Mucosa of descending colon (tissue), 3 donors: ENCODE measurements at regions not wholly inside any gene's neighbourhood (a gene's known extent, or its start where the extent isn't known, plus 50 kb on each side); places are given as distances from the start of the nearest gene placed in this dataset.

Source experiments
- ATAC-seq: fragments of 200-7000 bp; cut with Tn5 transposase; one replicate; pipeline ENCODE4 v1.9.1; 2020; ENCODE audit warnings: mild to moderate bottlenecking, moderate library complexity
- DNase-seq, 3 donors: peaks; one replicate each; pipeline ENCODE4 v3.0.0-alpha.2; 2020
- H3K36me3 ChIP-seq: fragments of 200-600 bp; one replicate; pipeline ENCODE4 v1.8.0; 2021; ENCODE audit warnings: low read depth, mild to moderate bottlenecking
- H3K4me1 ChIP-seq: fragments of 200-600 bp; one replicate; pipeline ENCODE4 v1.8.0; 2021; ENCODE audit warnings: low read depth, mild to moderate bottlenecking
- H3K4me3 ChIP-seq: fragments of 200-600 bp; one replicate; pipeline ENCODE4 v1.8.0; 2021; ENCODE audit warnings: mild to moderate bottlenecking
- H3K9me3 ChIP-seq: fragments of 200-600 bp; one replicate; pipeline ENCODE4 v1.8.0; 2021; ENCODE audit warnings: mild to moderate bottlenecking
- CTCF ChIP-seq: fragments of 200-600 bp; IDR thresholded peaks from one replicate; pipeline ENCODE4 v1.8.0; 2022; ENCODE audit warnings: antibody characterized with exemption, mild to moderate bottlenecking
- intact Hi-C, 2 donors: fragments of 100-400 bp; cut with DNase I in 1 of 2; cut with micrococcal nuclease in 1 of 2; formaldehyde crosslinking; loops; one replicate each; pipeline versions ENCODE4 v1.11.0 to v1.11.1; 2022; cut with DNase I, micrococcal nuclease
- donor health status: DM: no; HTN: no; CAD: no; lungs with moderate emphysema.
- donor health status: DM: no; HTN: no; CAD: no.
- donor health status: DM: no; HTN: yes; CAD: no.

GRCh38 chr2:34045101-34045655, 446.1 kb upstream of the FAM98A start:
- no peaks in the 10 kb centered on the region for H3K36me3 ChIP-seq
- no peak for TF ChIP-seq CTCF
- H3K4me3 ChIP-seq: no peak overlapping the region
- DNase-seq: no peak
- no peaks in the 10 kb centered on the region for H3K9me3 ChIP-seq
- H3K4me1 ChIP-seq: no peaks in the 10 kb centered on the region
- no peak for ATAC-seq
- intact Hi-C loops: no loop called here

GRCh38 chr2:34037886-34038285, 438.8 kb upstream of the FAM98A start:
- Histone ChIP-seq H3K36me3 (no peaks in the 10 kb centered on the region), H3K9me3 (no peaks in the 10 kb centered on the region), H3K4me3 (no peak overlapping the region), H3K4me1 (no peaks in the 10 kb centered on the region)
- TF ChIP-seq CTCF: no peak
- intact Hi-C loops: no loop called here
- ATAC-seq (no peak), DNase-seq (no peak)

GRCh38 chr2:34037157-34037556, 438.1 kb upstream of the FAM98A start:
- Histone ChIP-seq H3K4me1 (no peaks in the 10 kb centered on the region), H3K36me3 (no peaks in the 10 kb centered on the region), H3K4me3 (no peak overlapping the region), H3K9me3 (no peaks in the 10 kb centered on the region)
- DNase-seq (no peak), ATAC-seq (no peak)
- intact Hi-C loops: no loop called here
- no peak for TF ChIP-seq CTCF

DNA sequence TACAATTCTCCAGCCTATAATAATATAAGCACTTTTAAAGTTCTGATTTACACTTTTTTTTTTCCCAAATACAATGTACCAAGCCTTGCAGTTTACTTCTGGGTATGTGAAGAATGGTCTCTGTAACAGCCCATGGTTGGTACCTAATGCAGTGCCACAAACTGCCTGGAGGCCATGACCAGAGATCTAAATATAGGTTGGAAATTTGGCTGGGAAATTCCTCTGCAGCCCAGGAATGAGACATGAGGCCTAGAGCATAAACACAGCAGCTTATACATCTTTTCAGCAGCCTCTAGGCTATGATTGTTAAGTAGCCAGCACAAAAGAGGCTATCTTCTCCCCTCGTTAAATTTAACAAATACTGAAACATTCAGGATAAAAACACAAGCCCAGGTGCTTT, 432.0 kb upstream of the FAM98A start:
- Histone ChIP-seq H3K36me3 (no peaks in the 10 kb centered on the region), H3K9me3 (no peaks in the 10 kb centered on the region), H3K4me1 (no peaks in the 10 kb centered on the region), H3K4me3 (no peak overlapping the region)
- ATAC-seq (no peak), DNase-seq (no peak)
- intact Hi-C loops: no loop called here
- TF ChIP-seq CTCF: no peak

DNA sequence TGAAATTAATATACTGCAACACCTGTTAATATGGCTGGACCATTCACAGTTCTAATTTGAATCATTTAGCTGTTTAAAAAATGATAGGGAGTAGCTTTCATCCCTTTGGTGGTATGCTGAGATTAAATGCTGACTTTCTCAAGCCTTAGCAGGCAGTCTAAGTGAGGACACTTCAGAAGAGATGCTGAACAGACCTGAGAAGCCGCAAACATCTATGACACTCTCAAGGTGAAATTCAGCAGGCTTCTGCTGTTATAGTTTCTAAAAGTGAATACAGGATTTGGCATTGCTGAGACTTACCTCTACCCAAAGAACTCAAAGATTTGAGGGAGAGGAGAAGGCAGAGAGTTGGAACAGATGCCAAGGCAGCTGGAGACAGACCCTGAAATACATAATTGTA, 431.2 kb upstream of the FAM98A start:
- DNase-seq (no peak), ATAC-seq (no peak)
- Histone ChIP-seq H3K4me3 (no peak overlapping the region), H3K9me3 (no peaks in the 10 kb centered on the region), H3K36me3 (no peaks in the 10 kb centered on the region), H3K4me1 (no peaks in the 10 kb centered on the region)
- TF ChIP-seq CTCF: no peak
- intact Hi-C loops: no loop called here

- H3K9me3 ChIP-seq: no peaks in the 10 kb centered on the region
- H3K36me3 ChIP-seq: no peaks in the 10 kb centered on the region
- TF ChIP-seq CTCF: no peak
- no peak for ATAC-seq
- H3K4me3 ChIP-seq: no peak overlapping the region
- no peak for DNase-seq
- H3K4me1 ChIP-seq: no peaks in the 10 kb centered on the region
- intact Hi-C loops: no loop called here
Measured at GRCh38 chr2:34029073-34029472, 430.0 kb upstream of the FAM98A start.
